ENCODE measurements at regions not wholly inside any gene's neighbourhood (a gene's known extent, or its start where the extent isn't known, plus 50 kb on each side); places are given as distances from the start of the nearest gene placed in this dataset.

DNA sequence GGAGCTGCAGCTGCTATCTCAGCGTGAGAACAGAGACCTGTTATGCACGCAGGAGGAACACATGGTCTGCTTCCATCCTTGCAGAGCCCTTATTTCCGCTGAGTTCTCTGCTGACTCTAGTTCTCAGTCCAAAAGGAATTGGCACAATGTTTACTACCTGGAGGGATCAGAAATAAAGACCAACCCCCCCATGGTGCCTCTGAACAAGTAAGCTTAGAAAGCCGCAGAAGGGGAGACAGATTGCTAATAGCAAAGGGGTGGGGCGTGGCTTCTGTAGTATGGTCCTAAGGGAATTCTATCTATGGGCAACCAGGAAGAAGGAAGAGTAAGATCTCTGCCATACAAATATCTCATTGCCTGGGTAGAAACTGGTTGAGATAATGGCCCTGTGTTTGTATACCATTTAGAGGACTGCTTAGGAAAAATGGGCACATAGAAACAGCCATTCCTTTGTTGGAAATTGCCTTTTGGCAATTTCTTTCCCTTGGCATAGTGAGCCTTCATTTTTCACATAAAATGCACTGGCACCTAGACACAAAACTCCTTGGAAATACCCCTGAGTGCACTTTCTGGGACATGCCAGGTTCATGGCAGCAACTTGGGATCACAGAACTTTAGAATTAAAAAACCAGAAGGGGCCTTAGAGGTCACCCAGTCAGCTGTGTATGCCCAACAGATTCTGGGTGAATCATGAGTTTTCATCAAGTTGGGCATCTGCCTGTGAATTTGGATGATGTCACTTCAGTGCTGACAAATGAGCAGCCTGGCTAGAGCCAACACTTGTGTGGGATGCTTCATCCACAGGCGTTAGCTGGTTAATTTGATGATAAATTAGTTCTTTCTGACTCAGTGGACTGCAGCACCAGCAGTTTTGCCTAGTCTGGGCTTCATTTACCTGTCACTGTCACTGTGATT, 57.4 kb upstream of the STXBP5L start:
- TF ChIP-seq YY1 (IDR thresholded peaks at IDR 0.05; ENCODE audit: insufficient read depth, insufficient read length) (no peak), SUZ12 (IDR thresholded peaks at IDR 0.05; ENCODE audit: extremely low read depth, insufficient read depth, insufficient read length) (no peak), ZNF274 (IDR thresholded peaks at IDR 0.05; ENCODE audit: low read depth, low read length) (no peak)

Measured in NT2/D1 (cell line).